Psoas muscle (tissue), 7 donors: ENCODE measurements at regions not wholly inside any gene's neighbourhood (a gene's known extent, or its start where the extent isn't known, plus 50 kb on each side); places are given as distances from the start of the nearest gene placed in this dataset.

Source experiments
- ATAC-seq, 4 donors: fragments of 200-7000 bp; cut with Tn5 transposase; one replicate each; pipeline ENCODE4 v1.9.1; 2020; ENCODE audit warnings: moderate library complexity in 3 of 4, mild to moderate bottlenecking in 2 of 4
- DNase-seq, 2 donors: peaks; one replicate each; pipeline ENCODE4 v3.0.0-alpha.2; 2020
- H3K27ac ChIP-seq: fragments of 200-600 bp; one replicate; pipeline ENCODE4 v1.8.0; 2022
- H3K27me3 ChIP-seq, 3 donors: fragments of 200-600 bp in 1 of 3; one replicate each; pipeline versions ENCODE4 v1.6.1 to v1.8.0; 2013 to 2022; ENCODE audit warnings: low read length in 2 of 3, mild to moderate bottlenecking in 2 of 3, moderate library complexity in 1 of 3; ENCODE audit not compliant: insufficient read depth in 3 of 3
- H3K36me3 ChIP-seq, 2 donors: fragments of 200-600 bp in 1 of 2; one replicate each; pipeline versions ENCODE4 v1.6.1 to v1.8.0; 2013 to 2022; ENCODE audit warnings: low read depth in 1 of 2, mild to moderate bottlenecking in 1 of 2, moderate library complexity in 1 of 2; ENCODE audit not compliant: insufficient read depth in 1 of 2
- H3K4me1 ChIP-seq: fragments of 200-600 bp; one replicate; pipeline ENCODE4 v1.8.0; 2022
- H3K4me3 ChIP-seq: fragments of 200-600 bp; one replicate; pipeline ENCODE4 v1.8.0; 2022; ENCODE audit warnings: mild to moderate bottlenecking
- H3K9me3 ChIP-seq: fragments of 200-600 bp; one replicate; pipeline ENCODE4 v1.8.0; 2022
- WGBS, 3 donors: extraction: QIAGEN DNeasy Blood & Tissue Kit; methylation state at CpG; one replicate each; pipeline versions ENCODE4 v1.1.6 to v1.1.7; 2013; 5-methylcytosine and 5-hydroxymethylcytosine counted together
- intact Hi-C, 2 donors: fragments of 100-400 bp; cut with DNase I; formaldehyde crosslinking; loops; one replicate each; pipeline versions ENCODE4 v1.11.0 to v1.14.2; 2022
- TF ChIP-seq, protein P1 (sequence below): fragments of 200-600 bp; IDR thresholded peaks from one replicate; pipeline ENCODE4 v1.8.0; 2022; ENCODE audit warnings: antibody characterized with exemption
- donor health status: healthy with polysubstance abuse.
- donor health status: DM: no; HTN: no; CAD: no; lungs with moderate emphysema.
- donor health status: Bipolar disorder and iron deficiency.
- donor health status: healthy.
- donor health status: DM: yes; HTN: yes; CAD: no.
- donor health status: DM: no; HTN: no; CAD: no.
- donor health status: DM: yes; HTN: yes; CAD: no.

GRCh38 chr1:208449951-208450350, 205.8 kb upstream of the PLXNA2 start:
- no peak for ATAC-seq
- WGBS, 3 donors: 90 to 92% (median 91%) methylated on average over 7 of the region's 7 CpGs
- Histone ChIP-seq H3K27me3 (no peaks in the 10 kb centered on the region), H3K4me3 (no peak overlapping the region), H3K36me3 (no peaks in the 10 kb centered on the region), H3K4me1 (no peaks in the 10 kb centered on the region), H3K9me3 (no peaks in the 10 kb centered on the region), H3K27ac (no peak overlapping the region)
- TF ChIP-seq, protein P1, sequence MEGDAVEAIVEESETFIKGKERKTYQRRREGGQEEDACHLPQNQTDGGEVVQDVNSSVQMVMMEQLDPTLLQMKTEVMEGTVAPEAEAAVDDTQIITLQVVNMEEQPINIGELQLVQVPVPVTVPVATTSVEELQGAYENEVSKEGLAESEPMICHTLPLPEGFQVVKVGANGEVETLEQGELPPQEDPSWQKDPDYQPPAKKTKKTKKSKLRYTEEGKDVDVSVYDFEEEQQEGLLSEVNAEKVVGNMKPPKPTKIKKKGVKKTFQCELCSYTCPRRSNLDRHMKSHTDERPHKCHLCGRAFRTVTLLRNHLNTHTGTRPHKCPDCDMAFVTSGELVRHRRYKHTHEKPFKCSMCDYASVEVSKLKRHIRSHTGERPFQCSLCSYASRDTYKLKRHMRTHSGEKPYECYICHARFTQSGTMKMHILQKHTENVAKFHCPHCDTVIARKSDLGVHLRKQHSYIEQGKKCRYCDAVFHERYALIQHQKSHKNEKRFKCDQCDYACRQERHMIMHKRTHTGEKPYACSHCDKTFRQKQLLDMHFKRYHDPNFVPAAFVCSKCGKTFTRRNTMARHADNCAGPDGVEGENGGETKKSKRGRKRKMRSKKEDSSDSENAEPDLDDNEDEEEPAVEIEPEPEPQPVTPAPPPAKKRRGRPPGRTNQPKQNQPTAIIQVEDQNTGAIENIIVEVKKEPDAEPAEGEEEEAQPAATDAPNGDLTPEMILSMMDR: no peak
- DNase-seq: no peak
- intact Hi-C loops: no loop called here

DNA sequence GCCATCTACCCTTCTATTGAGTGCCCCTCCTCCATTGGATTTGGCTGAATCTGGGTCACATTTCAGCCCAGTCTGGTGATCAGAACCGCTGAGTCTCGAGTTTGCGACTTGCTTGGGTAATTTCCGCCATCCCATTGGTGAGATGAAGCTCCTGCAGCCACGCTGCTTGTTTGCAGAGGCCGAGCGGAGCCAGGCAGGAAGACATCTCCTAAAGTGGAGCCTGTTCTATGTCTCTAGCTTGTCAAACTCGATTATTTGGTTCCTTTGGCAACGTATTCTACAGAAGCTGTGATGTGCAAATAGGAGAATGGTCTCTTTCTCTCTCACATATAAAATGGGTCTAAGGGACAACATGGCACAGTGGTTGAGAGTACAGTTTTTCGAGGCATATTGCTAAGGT, 206.8 kb upstream of the PLXNA2 start:
- ATAC-seq: no peak
- Histone ChIP-seq H3K4me3 (no peak overlapping the region), H3K36me3 (no peaks in the 10 kb centered on the region), H3K27me3 (no peaks in the 10 kb centered on the region), H3K4me1 (no peaks in the 10 kb centered on the region), H3K9me3 (no peaks in the 10 kb centered on the region), H3K27ac (no peak overlapping the region)
- WGBS, 3 donors: 82 to 84% (median 82%) methylated on average over 10 of the region's 10 CpGs
- TF ChIP-seq, protein P1: no peak
- intact Hi-C loops: no loop called here
- DNase-seq: no peak

DNA sequence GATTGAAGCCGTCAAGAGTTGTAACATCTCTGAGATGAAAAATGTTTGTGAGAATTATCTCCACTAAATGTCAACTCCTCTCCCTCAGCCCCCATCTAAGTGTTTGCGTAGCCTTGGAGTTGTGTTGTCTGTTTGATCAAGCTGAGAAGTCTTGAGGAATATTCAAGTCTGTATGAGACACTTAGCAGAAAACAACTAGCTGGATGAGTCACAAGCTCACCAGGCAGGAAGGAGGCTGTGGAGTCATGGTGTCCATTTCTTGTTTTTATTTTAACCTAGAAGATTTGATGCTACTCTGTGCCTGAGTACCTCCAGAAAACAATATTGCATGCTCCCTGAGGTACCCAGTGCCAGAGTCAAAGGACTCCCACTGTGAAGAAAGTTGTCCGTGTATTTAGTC, 211.6 kb upstream of the PLXNA2 start:
- H3K9me3 ChIP-seq: no peaks in the 10 kb centered on the region
- TF ChIP-seq, protein P1: no peak
- no peak overlapping the region for H3K4me3 ChIP-seq
- no peaks in the 10 kb centered on the region for H3K27me3 ChIP-seq
- intact Hi-C loops: no loop called here
- H3K4me1 ChIP-seq: no peaks in the 10 kb centered on the region
- ATAC-seq (no peak), DNase-seq (no peak)
- H3K36me3 ChIP-seq: no peaks in the 10 kb centered on the region
- H3K27ac ChIP-seq: no peak overlapping the region
- WGBS, 3 donors: 68 to 73% (median 69%) methylated on average over 3 of the region's 3 CpGs

GRCh38 chr1:208456487-208456886, 212.3 kb upstream of the PLXNA2 start:
- Histone ChIP-seq H3K27ac (no peak overlapping the region), H3K4me1 (no peaks in the 10 kb centered on the region), H3K9me3 (no peaks in the 10 kb centered on the region), H3K36me3 (no peaks in the 10 kb centered on the region), H3K27me3 (no peaks in the 10 kb centered on the region), H3K4me3 (no peak overlapping the region)
- intact Hi-C loops: no loop called here
- no peak for DNase-seq
- no peak for ATAC-seq
- WGBS, 3 donors: 84 to 92% (median 88%) methylated on average over 2 of the region's 2 CpGs
- TF ChIP-seq, protein P1: no peak

GRCh38 chr1:208460823-208461222, 216.6 kb upstream of the PLXNA2 start:
- no peaks in the 10 kb centered on the region for H3K9me3 ChIP-seq
- no peak overlapping the region for H3K27ac ChIP-seq
- H3K4me3 ChIP-seq: no peak overlapping the region
- DNase-seq: no peak
- TF ChIP-seq, protein P1: no peak
- no peaks in the 10 kb centered on the region for H3K4me1 ChIP-seq
- no peaks in the 10 kb centered on the region for H3K36me3 ChIP-seq
- H3K27me3 ChIP-seq: no peaks in the 10 kb centered on the region
- WGBS, 3 donors: 78 to 80% (median 79%) methylated on average over 3 of the region's 3 CpGs
- no peak for ATAC-seq
- intact Hi-C loops: no loop called here
